ENCODE measurements at regions not wholly inside any gene's neighbourhood (a gene's known extent, or its start where the extent isn't known, plus 50 kb on each side); places are given as distances from the start of the nearest gene placed in this dataset.

- no peak overlapping the region for H2AFZ ChIP-seq (ENCODE audit: low read length)
- H3K36me3 ChIP-seq (ENCODE audit: insufficient read depth, low read length) = no peaks in the 10 kb centered on the region
- H3K9me2 ChIP-seq (replicated peaks; ENCODE audit: low read depth, low read length) = no peaks in the 10 kb centered on the region
- TF ChIP-seq CTCF (conservative IDR thresholded peaks at IDR 0.05; ENCODE audit: low read length) (no peak), EZH2phosphoT487 (IDR thresholded peaks at IDR 0.05; ENCODE audit: borderline replicate concordance) (no peak)
- H3K27me3 ChIP-seq (ENCODE audit: insufficient read depth, low read length, poor library complexity, severe bottlenecking) = no peaks in the 10 kb centered on the region
- no peaks in the 10 kb centered on the region for H3K4me1 ChIP-seq (ENCODE audit: insufficient read depth, low read length, poor library complexity, severe bottlenecking)
- H4K20me1 ChIP-seq (ENCODE audit: insufficient read depth, low read length, poor library complexity, severe bottlenecking) = no peaks in the 10 kb centered on the region
- H3K4me2 ChIP-seq (ENCODE audit: low read depth, low read length, poor library complexity, severe bottlenecking) = no peak overlapping the region
- H3K4me3 ChIP-seq (ENCODE audit: low read length, poor library complexity, severe bottlenecking) = no peak overlapping the region
- H3K9ac ChIP-seq (ENCODE audit: low read depth, low read length, poor library complexity, severe bottlenecking) = no peak overlapping the region
- H3K9me3 ChIP-seq (ENCODE audit: insufficient read depth, low read depth, low read length) = no peaks in the 10 kb centered on the region
- H3K79me2 ChIP-seq (ENCODE audit: insufficient read depth, low read length) = no peaks in the 10 kb centered on the region
- no peaks in the 10 kb centered on the region for H3F3A ChIP-seq (ENCODE audit: low read depth)
These were observed 433.1 kb downstream of the ADAMTS20 start for GRCh38 chr12:43118881-43119280.

GRCh38 chr12:43118234-43118633 lies 433.8 kb downstream of the ADAMTS20 start:
- no peaks in the 10 kb centered on the region for H3F3A ChIP-seq (ENCODE audit: low read depth)
- no peak for TF ChIP-seq CTCF (conservative IDR thresholded peaks at IDR 0.05; ENCODE audit: low read length)
- TF ChIP-seq EZH2phosphoT487 (IDR thresholded peaks at IDR 0.05; ENCODE audit: borderline replicate concordance) = no peak
- no peaks in the 10 kb centered on the region for H4K20me1 ChIP-seq (ENCODE audit: insufficient read depth, low read length, poor library complexity, severe bottlenecking)
- H3K79me2 ChIP-seq (ENCODE audit: insufficient read depth, low read length) = no peaks in the 10 kb centered on the region
- no peaks in the 10 kb centered on the region for H3K9me3 ChIP-seq (ENCODE audit: insufficient read depth, low read depth, low read length)
- no peaks in the 10 kb centered on the region for H3K4me1 ChIP-seq (ENCODE audit: insufficient read depth, low read length, poor library complexity, severe bottlenecking)
- H3K4me3 ChIP-seq (ENCODE audit: low read length, poor library complexity, severe bottlenecking) = no peak overlapping the region
- H3K36me3 ChIP-seq (ENCODE audit: insufficient read depth, low read length) = no peaks in the 10 kb centered on the region
- H3K27me3 ChIP-seq (ENCODE audit: insufficient read depth, low read length, poor library complexity, severe bottlenecking) = no peaks in the 10 kb centered on the region
- no peak overlapping the region for H3K9ac ChIP-seq (ENCODE audit: low read depth, low read length, poor library complexity, severe bottlenecking)
- H3K9me2 ChIP-seq (replicated peaks; ENCODE audit: low read depth, low read length) = no peaks in the 10 kb centered on the region
- no peak overlapping the region for H3K4me2 ChIP-seq (ENCODE audit: low read depth, low read length, poor library complexity, severe bottlenecking)
- H2AFZ ChIP-seq (ENCODE audit: low read length) = no peak overlapping the region

GRCh38 chr12:43117226-43117930 lies 434.6 kb downstream of the ADAMTS20 start:
- Histone ChIP-seq H3K36me3 (ENCODE audit: insufficient read depth, low read length) (no peaks in the 10 kb centered on the region), H2AFZ (ENCODE audit: low read length) (no peak overlapping the region), H3K9ac (ENCODE audit: low read depth, low read length, poor library complexity, severe bottlenecking) (no peak overlapping the region), H3K4me3 (ENCODE audit: low read length, poor library complexity, severe bottlenecking) (no peak overlapping the region), H3K9me2 (replicated peaks; ENCODE audit: low read depth, low read length) (no peaks in the 10 kb centered on the region), H3K4me2 (ENCODE audit: low read depth, low read length, poor library complexity, severe bottlenecking) (no peak overlapping the region), H3F3A (ENCODE audit: low read depth) (no peaks in the 10 kb centered on the region), H3K79me2 (ENCODE audit: insufficient read depth, low read length) (no peaks in the 10 kb centered on the region), H3K9me3 (ENCODE audit: insufficient read depth, low read depth, low read length) (no peaks in the 10 kb centered on the region), H4K20me1 (ENCODE audit: insufficient read depth, low read length, poor library complexity, severe bottlenecking) (no peaks in the 10 kb centered on the region), H3K27me3 (ENCODE audit: insufficient read depth, low read length, poor library complexity, severe bottlenecking) (no peaks in the 10 kb centered on the region), H3K4me1 (ENCODE audit: insufficient read depth, low read length, poor library complexity, severe bottlenecking) (no peaks in the 10 kb centered on the region)
- TF ChIP-seq CTCF (conservative IDR thresholded peaks at IDR 0.05; ENCODE audit: low read length) (no peak), EZH2phosphoT487 (IDR thresholded peaks at IDR 0.05; ENCODE audit: borderline replicate concordance) (no peak)
